ENCODE measurements at regions not wholly inside any gene's neighbourhood (a gene's known extent, or its start where the extent isn't known, plus 50 kb on each side); places are given as distances from the start of the nearest gene placed in this dataset.

DNA sequence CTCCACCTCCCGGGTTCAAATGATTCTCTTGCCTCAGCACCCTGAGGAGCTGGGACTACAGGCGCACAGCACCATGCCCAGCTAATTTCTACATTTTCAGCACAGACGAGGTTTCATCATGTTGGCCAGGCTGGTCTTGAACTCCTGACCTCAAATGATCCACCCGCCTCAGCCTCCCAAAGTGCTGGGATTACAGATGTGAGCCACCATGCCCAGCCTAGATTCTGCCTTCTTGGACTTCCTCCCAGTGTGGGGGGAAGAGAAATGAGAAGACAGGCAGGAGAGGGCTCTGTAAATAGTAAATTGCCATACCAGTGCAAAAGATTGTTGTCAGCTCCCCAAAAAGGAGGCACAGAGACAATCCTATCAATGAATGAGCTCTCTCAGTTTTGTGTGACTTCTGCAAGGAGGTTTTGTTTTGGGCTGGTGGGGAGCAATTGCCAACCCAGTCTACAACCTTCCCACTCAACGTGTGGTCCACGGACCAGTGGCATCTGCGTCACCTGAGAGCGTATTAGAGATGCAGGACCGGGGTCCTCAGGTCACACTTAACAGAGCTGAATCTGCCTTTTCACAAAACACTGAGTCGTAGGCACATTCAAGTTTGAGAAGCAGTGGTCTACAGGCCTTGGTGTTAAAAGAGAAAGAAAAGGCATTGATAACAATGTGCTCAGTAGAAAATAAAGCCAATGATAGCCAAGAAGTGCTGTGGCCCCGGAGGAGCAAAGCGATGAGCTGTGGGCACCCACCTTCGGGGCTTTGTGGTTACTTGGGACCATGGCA is 78.1 kb downstream of the MYCN start:
- TF ChIP-seq POLR2A (IDR thresholded peaks at IDR 0.05; ENCODE audit: extremely low read depth, insufficient read length) (no peak), MAX (IDR thresholded peaks at IDR 0.05; ENCODE audit: low read depth, low read length) (no peak), CTCF (IDR thresholded peaks at IDR 0.05; ENCODE audit: low read depth, low read length) (no peak), MYC (IDR thresholded peaks at IDR 0.05; ENCODE audit: low read depth, low read length) (no peak)

Data from NB4 (cell line).